Left hindlimb (tissue), 1 donor: ENCODE measurements at regions not wholly inside any gene's neighbourhood (a gene's known extent, or its start where the extent isn't known, plus 50 kb on each side); places are given as distances from the start of the nearest gene placed in this dataset.
A peak's percentile ranks its signal among the peaks of the same experiment; 100 is the strongest.
"Not testable (repeated sequence)": the region's sequence is repeated elsewhere in the genome, so short reads cannot be mapped to it uniquely, and the experiment has no call there.

Experiments used
- DNase-seq: peaks from one replicate; pipeline ENCODE4 v3.0.0-alpha.2; 2018

DNA sequence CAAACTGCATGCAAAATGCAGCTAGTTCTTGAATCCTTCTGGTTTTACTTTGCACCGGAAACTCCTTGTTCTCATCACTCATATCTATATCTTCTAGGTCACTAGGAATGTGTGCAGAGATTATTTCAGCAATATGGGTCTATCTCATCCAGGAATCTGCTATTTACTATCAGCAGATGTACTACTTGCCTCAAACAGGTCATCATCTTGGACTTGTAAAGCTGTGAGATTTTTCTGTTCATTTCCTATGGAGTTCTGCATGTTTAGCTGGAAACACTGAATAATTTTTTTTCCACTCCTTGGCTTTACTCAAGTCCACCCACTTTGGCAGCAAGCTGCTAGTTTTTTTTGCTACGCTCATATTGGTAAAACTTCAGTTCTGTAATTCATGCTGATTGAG is 334.8 kb downstream of the RPIA start:
- not testable (repeated sequence) for DNase-seq

DNA sequence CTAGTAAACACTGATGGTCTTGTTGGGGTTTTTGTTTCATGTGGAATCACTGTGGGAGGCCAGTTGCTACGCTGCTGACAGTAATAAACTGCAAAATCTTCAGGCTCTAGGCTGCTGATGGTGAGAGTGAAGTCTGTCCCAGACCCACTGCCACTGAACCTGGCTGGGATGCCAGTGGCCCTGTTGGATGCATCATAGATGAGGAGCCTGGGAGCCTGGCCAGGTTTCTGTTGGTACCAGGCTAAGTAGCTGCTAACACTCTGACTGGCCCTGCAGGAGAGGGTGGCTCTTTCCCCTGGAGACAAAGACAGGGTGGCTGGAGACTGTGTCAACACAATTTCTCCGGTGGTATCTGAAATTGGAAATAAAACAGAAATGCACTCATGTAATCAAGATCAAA is 335.6 kb downstream of the RPIA start:
- not testable (repeated sequence) for DNase-seq

DNA sequence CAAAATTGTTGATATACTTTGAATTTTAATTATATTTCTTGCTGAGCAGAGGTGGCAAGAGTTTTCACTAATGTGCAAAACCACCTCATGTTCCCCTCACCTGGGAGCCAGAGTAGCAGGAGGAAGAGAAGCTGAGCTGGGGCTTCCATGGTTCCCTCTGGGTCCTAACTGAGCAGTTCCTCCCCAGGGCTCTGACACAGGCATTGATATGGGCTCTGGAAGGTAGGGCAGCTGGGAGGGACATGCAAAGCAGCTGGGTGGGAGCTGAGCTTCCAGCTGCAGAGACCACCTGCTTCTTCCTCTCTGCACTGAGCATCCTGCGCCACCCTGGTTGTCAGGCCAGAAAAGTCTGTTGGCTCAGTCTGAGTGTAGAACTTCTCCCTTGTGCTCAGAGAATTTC is 336.1 kb downstream of the RPIA start:
- DNase-seq, result not testable (repeated sequence)

DNA sequence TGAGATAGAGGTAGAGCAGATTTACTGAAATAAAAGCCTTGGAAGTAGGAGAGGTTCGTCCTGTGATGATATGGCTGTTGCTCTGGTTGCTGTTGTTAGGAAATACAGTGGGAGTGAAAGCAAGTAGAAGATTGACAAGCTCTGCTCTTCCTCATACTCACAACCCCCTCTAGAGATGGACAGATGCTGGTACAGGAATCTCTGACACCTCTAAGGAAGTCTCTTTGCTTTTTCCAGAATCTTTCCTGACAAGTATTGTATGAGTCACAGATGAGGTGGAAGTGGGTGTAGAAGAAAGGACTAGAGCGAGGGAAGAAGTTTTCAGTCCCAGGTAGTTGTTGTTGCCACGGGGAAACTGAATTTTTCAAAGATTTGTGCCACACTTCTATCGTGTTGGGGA is 337.8 kb downstream of the RPIA start:
- DNase-seq, result not testable (repeated sequence)

DNA sequence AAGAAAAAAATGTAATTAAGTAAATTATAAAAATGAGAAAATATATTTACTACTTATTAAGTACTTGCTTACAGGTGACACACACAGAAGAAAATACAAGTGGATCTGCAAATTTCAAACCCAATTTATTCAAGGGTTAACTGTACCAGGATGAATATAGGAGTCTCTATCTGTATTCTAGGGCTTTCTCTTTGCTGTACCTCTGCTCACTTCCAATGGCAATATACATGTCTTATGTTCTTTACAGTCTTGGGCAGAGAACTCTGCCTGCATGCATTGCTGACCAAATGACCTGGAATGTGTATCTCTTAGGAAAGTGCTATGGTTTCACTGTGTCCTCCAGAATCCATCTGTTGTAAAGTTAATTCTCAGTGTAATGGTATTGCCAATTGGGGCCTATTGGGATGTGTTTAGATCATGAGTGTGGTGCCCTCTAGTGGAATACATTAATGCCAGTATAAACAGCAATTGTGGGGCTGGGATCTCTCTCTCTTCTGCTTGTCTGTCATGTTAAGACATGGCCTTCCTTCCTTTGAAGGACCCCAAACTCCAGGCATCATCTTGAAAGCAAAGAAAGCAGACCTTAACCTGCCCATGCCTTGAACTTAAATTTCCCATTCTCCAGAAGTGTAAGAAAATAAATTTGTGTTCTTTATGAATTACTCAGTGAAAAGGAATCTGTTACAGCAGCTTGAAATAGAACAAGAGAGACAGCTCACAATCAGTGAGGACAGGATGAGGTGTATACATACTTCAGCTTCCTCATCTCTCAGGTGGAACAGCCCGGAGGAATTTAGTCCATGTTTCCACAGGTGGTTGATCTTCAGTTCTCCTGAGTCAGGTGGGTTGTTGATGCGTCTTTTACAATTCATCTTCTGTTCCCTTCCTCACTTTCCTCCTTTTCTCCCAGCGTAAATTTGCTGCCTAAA is 356.9 kb downstream of the RPIA start:
- not testable (repeated sequence) for DNase-seq

DNA sequence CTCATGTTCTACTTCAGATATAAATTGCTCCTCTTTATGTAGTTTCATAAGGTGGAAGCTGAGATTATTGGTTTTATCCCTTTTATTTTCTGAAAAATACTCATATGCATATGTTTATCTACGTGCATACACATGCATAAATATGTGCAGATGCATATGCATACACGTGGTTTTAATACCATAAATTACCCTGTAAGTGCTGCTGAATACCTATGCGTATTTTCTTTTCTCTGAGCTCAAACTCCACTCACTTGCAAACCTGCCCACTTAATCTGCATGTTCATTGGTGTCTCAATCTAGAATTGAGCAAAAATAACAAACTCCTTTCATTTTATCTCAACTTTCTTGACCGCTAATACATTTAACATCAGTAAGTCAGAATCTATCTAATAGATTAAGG is 367.1 kb downstream of the RPIA start:
- not testable (repeated sequence) for DNase-seq

DNA sequence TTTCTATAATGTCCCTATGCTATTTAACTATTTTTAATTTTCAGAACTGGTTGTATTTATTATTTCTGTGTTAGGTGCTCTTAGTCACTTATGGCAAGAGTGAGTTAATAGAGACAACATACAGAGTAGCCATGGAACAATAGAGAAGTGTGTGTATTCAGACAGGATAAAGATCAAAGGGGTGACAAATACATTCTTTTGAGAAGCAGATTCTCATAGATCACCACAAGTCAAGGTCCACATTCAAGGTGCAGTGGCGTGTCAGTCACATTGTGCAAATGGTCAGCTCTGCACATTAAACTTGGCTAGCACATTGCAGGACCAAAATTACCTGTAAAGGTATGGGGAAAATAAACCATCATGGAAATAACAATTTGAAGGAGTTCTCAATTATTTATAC is 369.7 kb downstream of the RPIA start:
- not testable (repeated sequence) for DNase-seq

DNA sequence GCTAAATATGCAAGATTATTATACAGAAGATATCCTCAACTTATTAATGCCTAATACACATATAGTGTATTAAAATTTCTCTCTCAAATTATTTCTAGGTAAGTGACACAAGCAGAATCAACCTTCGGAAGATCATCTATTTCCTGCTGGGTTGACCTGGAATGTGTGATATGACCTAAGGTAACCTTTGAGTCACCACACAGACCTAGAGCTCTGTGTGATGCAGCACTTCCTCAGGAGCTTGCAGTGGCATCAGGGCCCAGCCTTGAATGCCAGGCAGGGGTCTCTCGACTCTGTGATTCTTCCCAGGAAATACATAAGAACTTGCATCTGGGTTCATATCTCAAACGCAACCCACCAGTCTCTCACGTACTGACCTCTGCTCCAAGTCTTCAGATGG is 385.3 kb downstream of the RPIA start:
- DNase-seq, result not testable (repeated sequence)

DNA sequence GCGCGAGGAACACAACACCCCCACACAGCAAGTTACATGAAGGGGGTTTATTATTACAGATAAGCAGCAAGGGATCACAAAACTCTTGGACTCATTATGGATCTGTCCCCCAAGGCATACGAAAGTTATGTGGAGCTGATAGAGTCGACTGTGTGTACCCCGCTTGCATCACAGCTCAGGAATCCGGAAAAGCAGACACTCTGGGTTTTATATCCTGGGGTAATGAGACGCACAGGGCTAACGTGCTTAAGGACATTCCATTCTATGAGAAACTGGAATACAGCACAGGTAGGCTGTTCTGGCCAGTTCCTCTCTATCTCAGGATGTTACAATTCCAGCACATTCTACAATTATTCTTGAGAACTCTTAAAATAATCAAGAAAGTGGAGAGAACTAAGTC is 401.4 kb downstream of the RPIA start:
- DNase-seq, result not testable (repeated sequence)

DNA sequence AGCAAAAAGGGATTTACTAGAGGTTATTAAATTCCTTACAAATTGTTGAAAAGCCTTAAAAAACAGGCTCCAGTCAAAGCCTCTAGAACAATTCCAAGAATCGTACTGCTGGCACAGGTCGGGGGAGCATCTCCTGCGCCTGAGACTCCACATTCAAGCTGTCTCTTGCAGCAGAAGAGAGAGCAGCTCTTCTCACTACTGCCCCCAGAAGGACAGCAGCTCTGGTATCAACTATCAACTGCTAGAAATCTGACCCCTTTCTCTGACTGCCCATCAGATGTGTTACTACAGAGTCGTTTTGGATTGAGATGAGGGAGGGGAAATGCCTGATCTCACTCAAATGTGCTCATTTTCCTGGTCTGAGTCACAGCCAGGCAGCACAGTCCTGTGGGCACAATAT is 403.6 kb downstream of the RPIA start:
- DNase-seq, result peak; percentile 25

DNA sequence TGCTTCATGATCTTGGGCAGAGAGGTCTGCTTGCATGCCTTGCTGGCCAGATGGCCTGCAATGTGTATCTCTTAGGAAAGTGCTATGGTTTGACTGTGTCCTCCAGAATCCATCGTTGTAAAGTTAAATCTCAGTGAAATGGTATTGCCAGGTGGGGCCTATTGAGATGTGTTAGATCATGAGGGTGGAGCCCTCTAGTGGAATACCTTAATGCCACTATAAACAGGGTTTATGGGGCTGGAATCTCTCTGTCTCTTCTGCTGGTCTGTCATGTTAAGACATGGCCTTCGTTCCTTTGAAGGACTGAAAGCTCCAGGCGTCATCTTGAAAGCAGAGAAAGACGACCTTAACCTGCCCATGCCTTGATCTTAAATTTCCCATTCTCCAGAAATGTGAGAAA is 411.1 kb downstream of the RPIA start:
- not testable (repeated sequence) for DNase-seq

DNA sequence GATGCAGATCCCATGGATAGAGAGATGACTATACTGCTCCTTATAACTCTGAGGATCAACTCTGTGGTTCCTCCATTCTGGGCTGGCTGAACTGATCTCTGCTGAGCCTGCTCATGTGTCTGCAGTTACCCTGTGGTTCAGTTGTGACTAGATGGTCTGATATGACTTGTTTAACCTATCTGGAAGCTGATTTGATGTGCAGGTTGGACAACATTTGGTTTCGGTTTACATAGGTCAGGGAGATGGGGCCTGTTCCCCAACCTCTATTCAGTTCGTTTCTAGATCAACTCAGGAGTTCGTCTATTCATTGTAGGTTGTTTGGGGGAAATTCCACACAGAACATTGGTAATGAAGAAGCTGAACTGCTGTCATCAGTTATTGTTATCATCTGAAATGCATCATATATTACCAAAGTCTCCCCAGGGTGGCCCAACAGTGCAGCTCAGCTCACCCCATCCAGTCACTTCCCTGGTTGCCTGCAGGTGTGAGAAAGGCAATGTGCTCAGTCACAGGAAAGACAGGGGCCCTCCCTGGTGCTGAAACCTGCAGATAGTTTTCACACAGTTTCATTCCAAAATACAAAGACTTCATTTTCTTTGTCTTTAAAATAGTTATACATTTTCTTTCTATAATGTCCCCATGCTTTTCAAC is 415.0 kb downstream of the RPIA start:
- not testable (repeated sequence) for DNase-seq

DNA sequence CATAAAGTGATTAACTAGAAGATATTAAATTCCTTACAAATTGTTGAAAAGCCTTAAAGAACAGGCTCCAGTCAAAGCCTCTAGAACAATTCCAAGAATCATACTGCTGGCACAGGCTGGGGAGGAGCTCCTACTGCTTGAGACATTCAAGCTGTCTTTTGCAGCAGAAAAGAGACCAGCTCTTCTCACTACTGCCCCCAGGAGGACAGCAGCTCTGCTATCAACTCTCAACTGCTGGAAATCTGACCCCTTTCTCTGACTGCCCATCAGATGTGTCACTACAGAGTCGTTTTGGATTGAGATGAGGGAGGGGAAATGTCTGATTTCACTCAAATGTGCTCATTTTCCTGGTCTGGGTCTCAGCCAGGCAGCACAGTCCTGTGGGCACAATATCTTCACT is 421.0 kb downstream of the RPIA start:
- DNase-seq, result peak; percentile 34

DNA sequence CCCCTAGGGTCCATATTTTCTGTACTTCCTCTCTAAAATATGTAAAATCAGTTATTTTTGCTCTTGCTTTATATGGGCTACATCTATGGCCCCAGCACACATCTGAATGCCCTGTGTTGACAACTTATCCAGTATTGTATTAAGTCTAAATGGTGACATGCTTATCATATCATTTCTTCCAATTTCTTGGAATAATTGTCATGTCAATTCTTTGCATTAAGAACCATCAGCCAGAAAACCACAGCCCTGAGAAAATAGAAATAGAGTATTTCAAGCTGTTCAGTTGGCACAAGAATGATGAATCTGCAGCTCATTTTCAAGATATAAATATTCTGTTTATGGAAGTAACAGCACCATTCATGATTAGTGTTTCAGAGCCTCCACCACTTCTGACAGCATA is 421.8 kb downstream of the RPIA start:
- DNase-seq, result not testable (repeated sequence)

DNA sequence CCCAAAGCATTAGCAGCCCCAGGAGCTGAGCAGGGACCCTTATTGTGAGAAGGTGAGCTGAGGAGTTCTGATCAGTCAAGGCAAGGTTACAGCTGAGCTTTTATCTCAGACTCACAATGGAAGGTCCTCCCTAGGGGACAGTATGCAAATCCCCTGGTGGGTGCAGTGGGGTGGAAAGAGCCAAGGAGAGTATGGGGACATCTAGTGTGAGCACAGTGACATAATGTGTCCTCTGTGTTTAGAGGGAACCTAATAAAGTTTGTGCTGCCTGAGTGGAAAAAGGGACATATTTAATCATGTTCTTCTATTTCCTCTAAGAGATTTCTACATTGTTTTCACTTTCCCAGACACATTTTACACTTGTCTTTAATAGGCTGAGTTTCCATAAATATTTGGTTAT is 438.0 kb downstream of the RPIA start:
- DNase-seq, result not testable (repeated sequence)

DNA sequence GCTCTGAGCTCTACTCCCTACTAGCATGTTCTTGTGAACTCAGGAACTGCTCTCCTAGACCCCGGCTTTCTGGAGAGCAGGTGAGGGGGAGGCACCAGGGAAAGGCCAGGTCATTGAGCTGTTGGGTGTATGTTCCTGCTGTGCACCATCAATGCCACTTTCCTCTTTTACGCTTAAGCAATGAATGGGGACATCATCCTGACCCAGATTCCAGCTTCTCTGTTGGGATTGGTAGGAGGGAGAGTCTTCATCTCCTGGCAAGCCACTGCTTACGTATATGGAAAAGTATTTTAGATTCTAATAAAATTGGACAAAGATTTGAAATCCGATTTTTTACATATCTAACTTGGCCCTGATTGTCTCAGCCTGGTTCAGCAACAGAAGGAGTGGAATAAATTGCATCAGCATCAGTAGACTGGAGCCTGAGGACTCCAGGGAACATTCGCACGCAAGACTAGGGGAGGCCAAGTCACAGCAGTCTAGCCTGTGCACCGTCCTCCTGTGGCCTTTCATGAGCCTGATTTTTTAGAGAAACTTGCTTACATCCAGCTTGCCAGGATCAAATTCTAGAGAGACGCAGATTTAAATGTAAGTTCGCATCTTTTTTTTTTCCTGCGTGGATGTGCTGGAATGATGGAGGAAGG is 439.3 kb downstream of the RPIA start:
- DNase-seq, result not testable (repeated sequence)

DNA sequence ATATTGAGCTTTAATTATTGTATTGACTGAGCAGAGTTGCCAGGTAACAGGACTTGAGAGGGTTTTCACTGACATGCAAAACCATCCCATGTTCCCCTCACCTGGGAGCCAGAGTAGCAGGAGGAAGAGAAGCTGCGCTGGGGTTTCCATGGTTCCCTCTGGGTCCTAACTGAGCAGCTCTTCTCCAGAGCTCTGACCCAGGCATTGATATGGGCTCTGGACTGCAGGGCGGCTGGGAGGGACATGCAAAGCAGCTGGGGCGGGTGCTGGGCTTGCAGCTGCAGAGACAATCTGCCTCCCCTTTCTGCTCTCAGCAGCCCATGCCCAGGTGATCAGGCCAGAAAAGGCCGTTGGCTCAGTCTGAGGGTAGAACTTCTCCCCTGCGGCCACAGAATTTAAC is 451.5 kb downstream of the RPIA start:
- not testable (repeated sequence) for DNase-seq

DNA sequence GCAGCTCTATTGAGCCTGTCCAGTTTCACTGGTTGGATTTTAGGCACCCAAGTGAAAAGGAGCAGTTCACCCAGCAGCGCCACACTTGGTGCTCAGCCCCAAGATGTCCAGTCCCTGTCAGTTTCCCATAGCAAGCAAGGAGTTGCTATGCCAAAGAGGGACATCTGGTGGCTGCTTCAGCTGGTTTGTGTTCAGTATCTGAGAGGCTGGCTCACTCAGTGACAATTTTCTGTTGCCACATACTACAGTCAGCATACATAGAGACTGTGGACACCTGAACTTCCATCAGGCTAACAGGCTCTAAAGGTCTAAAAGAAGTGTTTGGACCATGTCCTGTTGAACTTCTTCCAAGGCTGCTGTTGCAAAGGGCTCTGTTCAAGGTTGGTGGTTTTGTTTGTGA is 453.9 kb downstream of the RPIA start:
- DNase-seq, result not testable (repeated sequence)

DNA sequence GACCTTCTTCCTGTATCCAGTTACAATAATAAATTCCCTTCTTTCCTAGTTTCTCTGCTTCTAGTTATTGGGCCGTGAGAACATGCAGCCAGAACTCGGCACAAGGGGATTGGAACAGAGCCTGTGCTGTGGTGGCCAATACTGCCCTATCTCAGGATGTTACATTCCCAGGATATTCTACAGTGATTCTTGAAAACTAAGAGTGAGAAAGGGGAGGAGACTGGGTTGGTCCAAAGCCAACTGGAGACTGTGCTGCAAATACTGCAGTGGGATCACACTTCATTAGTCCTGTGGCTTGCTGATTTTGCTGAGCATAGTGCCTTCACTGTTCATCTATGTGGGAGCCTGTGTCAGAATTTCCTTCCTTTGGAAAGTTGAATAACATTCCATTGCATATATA is 456.8 kb downstream of the RPIA start:
- peak; percentile 52 for DNase-seq

DNA sequence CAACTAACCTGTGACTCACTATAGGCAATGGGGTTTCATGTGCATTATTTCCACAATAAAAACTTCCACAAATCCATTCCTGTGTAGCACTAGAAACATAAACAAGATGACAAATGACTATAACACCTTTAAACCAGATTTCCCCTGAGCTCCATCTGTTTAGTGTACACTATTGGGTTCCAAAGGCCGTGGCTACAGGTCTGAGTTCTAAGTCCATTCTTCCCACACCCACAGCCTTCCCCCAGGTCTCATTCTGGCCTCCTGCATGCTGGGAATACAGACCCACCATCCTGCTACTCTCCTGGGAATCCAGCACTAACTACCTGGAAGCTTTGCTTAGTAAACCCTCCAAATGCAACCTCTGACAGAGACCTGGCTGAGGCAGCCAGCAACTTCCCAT is 460.2 kb downstream of the RPIA start:
- DNase-seq, result not testable (repeated sequence)

DNA sequence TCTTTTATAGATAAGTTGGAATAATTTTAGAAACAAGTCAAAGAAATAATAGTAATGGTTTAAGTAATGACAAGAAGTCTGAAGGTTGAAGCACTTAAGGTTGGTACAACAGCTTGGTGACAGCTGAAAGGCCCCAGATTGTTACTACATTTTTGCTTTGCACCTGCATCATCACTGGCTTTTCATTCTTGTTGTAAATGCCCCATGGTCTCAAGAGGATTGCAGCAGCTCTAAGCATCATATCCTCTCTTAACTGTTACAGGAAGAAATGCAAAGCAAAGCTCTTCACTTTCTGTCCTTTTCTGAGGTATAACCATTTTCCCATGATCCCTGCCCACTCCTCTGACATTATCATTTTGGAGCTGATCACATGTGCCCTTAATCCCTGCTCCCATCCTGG is 461.0 kb downstream of the RPIA start:
- DNase-seq, result not testable (repeated sequence)

DNA sequence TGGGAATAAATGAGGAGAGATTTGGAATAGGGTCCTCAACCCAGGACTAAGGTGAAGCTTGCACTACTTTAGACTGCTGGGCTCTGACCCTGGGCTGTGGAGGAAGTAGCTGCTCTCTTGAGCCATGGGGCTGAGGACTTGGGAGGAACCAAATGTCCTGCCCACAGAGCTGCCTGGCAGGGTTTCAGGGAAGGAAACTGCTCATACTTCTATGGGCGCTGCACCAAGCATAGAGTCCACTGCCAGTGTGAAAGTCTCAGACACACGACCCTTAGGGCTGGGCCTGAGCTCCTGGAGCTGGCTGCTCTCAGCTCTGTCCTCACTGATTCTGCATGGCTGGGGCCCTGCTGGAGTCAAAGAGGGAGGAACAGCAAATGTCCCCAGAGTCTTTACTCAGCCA is 461.7 kb downstream of the RPIA start:
- not testable (repeated sequence) for DNase-seq

DNA sequence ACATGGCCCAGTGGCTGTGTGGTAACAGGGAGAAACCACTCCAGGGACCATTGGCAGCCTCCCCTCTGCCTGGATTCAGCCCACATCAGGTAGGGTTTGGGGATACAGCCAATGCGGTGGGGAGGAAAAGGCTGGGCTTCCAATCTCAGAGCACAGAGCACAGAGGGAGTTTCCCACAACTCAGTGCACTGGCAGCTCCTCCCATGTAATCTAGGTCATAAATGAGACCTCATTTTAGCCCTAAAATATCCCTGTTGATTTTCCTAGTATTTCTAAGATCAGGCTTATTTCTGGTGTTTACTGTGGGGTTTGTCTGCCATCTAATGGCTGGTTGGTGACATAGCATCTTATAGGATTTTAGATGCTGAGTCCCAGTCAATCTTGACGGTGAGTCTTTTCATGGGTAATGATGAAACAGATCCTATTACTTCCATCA is 462.8 kb downstream of the RPIA start:
- DNase-seq, result not testable (repeated sequence)

DNA sequence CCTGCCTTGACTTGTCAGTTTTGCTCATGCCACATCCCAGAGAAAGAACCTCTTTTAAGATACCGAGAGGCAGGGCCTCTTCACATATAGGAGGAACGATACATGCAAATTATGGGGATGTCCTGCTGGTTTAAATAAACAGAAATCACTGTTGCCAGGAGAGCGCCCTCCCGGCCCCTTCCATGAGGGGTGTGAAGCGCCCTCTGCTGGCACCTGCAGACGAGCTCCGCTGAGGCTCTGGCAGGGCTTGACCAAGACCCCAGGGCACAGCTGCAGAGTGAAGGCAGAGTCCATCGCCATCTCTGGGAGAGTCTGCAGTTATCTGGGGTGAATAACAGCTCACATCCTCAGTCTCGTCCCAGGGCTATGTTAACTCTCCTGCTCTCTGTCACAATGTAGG is 468.8 kb downstream of the RPIA start:
- not testable (repeated sequence) for DNase-seq
